Caco-2 (cell line): ENCODE measurements at regions not wholly inside any gene's neighbourhood (a gene's known extent, or its start where the extent isn't known, plus 50 kb on each side); places are given as distances from the start of the nearest gene placed in this dataset.
"Not testable (repeated sequence)": the region's sequence is repeated elsewhere in the genome, so short reads cannot be mapped to it uniquely, and the experiment has no call there.

Source experiments
- BruUV-seq: library from RNA; stranded (reverse); fragments of 400-500 nt; replicated peaks from 2 replicates; lab custom pipeline; 2021; lab: Mats Ljungman, UMichigan
- CTCF ChIA-PET: fragments of 300-600 bp; sonication (Branson Sonifier 250); formaldehyde crosslinking; loops from one replicate; lab custom pipeline; 2022; ENCODE audit warnings: antibody characterized with exemption; lab: Charles Lee
- POLR2A ChIA-PET: fragments of 300-600 bp; sonication (Branson Sonifier 250); formaldehyde crosslinking; loops from one replicate; lab custom pipeline; 2022; ENCODE audit warnings: antibody characterized with exemption; lab: Charles Lee
- DNase-seq, 2 experiments: peaks; one replicate each; pipeline versions ENCODE4 v3.0.0 to v3.0.0-alpha.2; 2020 to 2022
- H3K27me3 ChIP-seq: replicated peaks from 2 replicates; pipeline ENCODE4 v1.6.0; 2011; ENCODE audit warnings: low read length; ENCODE audit not compliant: control insufficient read depth, insufficient read depth
- H3K36me3 ChIP-seq: 2 replicates; pipeline ENCODE4 v1.5.1; 2011; ENCODE audit warnings: low read length; ENCODE audit not compliant: control insufficient read depth, insufficient read depth
- H3K4me1 ChIP-seq: fragments of 250-450 bp; sonication (Bioruptor Pico); 2 replicates; pipeline ENCODE4 v1.5.1; 2020; ENCODE audit warnings: mild to moderate bottlenecking
- H3K4me3 ChIP-seq: 2 replicates; pipeline ENCODE4 v1.5.1; 2011; ENCODE audit warnings: low read depth, mild to moderate bottlenecking, control low read depth, low read length
- H3K9me3 ChIP-seq: fragments of 250-450 bp; sonication (Bioruptor Pico); 2 replicates; pipeline ENCODE4 v1.5.1; 2020; ENCODE audit warnings: mild to moderate bottlenecking, moderate library complexity
- H3K27ac Mint-ChIP-seq: one replicate; pipeline ENCODE4 v1.8.0; 2022; ENCODE audit warnings: mixed read lengths; ENCODE audit not compliant: unreplicated experiment
- H3K27me3 Mint-ChIP-seq: one replicate; pipeline ENCODE4 v1.8.0; 2022; ENCODE audit warnings: mixed read lengths; ENCODE audit not compliant: insufficient read depth, unreplicated experiment
- H3K36me3 Mint-ChIP-seq: one replicate; pipeline ENCODE4 v1.8.0; 2022; ENCODE audit warnings: mild to moderate bottlenecking, mixed read lengths; ENCODE audit not compliant: insufficient read depth, unreplicated experiment
- H3K4me1 Mint-ChIP-seq: one replicate; pipeline ENCODE4 v1.8.0; 2022; ENCODE audit warnings: low read depth, mixed read lengths; ENCODE audit not compliant: unreplicated experiment
- H3K4me3 Mint-ChIP-seq: one replicate; pipeline ENCODE4 v1.8.0; 2022; ENCODE audit warnings: mild to moderate bottlenecking, moderate library complexity, mixed read lengths; ENCODE audit not compliant: unreplicated experiment
- H3K9me3 Mint-ChIP-seq: one replicate; pipeline ENCODE4 v1.8.0; 2022; ENCODE audit warnings: mixed read lengths; ENCODE audit not compliant: unreplicated experiment
- CTCF ChIP-seq, 2 experiments: fragments of 200-600 bp in 1 of 2; IDR thresholded peaks; 1 replicate in 1 of 2; 2 replicates in 1 of 2; pipeline versions ENCODE4 v1.5.1 to v1.8.0; 2011 to 2022; ENCODE audit warnings: antibody characterized with exemption in 1 of 2, control low read depth in 1 of 2, inconsistent platforms in 1 of 2, low read depth in 1 of 2, low read length in 1 of 2, mild to moderate bottlenecking in 1 of 2, moderate library complexity in 1 of 2; ENCODE audit not compliant: insufficient read depth in 1 of 2, severe bottlenecking in 1 of 2, unreplicated experiment in 1 of 2
- intact Hi-C: fragments of 100-400 bp; cut with micrococcal nuclease; formaldehyde crosslinking; loops from one replicate; pipeline ENCODE4 v1.10.0; 2022; ENCODE audit not compliant: unreplicated experiment

DNA sequence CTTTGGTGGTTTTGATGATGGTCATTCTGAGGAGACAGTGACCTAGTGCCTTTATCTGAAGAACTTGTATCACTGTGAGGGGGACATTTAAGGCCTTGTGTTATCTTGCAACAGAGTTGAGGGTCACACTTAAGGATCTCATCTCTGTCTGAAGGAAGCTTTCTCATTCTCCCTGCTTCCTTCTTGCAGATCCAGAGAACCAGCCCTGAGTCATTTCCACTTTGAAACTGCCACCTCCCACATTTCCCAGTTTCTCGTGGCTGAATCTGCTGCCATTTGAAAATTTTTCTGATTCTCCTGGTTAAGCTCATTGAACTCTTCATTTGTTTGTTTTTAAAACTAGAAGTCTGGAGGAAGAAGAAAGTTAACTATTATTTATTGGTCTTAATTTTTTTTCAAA is 190.2 kb upstream of the CDH11 start:
- no peaks in the 10 kb centered on the region for H3K9me3 ChIP-seq
- H3K4me3 ChIP-seq: no peak overlapping the region
- ChIA-PET CTCF (no interaction called here), POLR2A (no interaction called here)
- intact Hi-C loops: no loop called here
- H3K27me3 ChIP-seq: no peaks in the 10 kb centered on the region
- Mint-ChIP-seq H3K27ac (no peak overlapping the region), H3K27me3 (peaks cover 8% of the 10 kb centered on the region), H3K36me3 (no peaks in the 10 kb centered on the region), H3K4me1 (no peaks in the 10 kb centered on the region), H3K4me3 (no peak overlapping the region), H3K9me3 (no peaks in the 10 kb centered on the region)
- no peak for TF ChIP-seq CTCF (IDR thresholded peaks at IDR 0.05; ENCODE audit: insufficient read depth in 1 of 2, low read depth in 1 of 2, low read length in 1 of 2, severe bottlenecking in 1 of 2, unreplicated experiment in 1 of 2)
- no peaks in the 10 kb centered on the region for H3K4me1 ChIP-seq
- BruUV-seq: no TSS peak
- no peaks in the 10 kb centered on the region for H3K36me3 ChIP-seq
- DNase-seq: no peak

- H3K9me3 ChIP-seq, H3K4me3 Mint-ChIP-seq, BruUV-seq, H3K36me3 Mint-ChIP-seq, H3K4me1 ChIP-seq, CTCF ChIA-PET, H3K4me1 Mint-ChIP-seq, H3K36me3 ChIP-seq, H3K9me3 Mint-ChIP-seq, DNase-seq, H3K4me3 ChIP-seq, H3K27ac Mint-ChIP-seq, H3K27me3 ChIP-seq, POLR2A ChIA-PET, intact Hi-C loops: not testable (repeated sequence)
- H3K27me3 Mint-ChIP-seq: peaks cover 11% of the 10 kb centered on the region
Measured at GRCh38 chr16:65310491-65310890, 188.6 kb upstream of the CDH11 start.

DNA sequence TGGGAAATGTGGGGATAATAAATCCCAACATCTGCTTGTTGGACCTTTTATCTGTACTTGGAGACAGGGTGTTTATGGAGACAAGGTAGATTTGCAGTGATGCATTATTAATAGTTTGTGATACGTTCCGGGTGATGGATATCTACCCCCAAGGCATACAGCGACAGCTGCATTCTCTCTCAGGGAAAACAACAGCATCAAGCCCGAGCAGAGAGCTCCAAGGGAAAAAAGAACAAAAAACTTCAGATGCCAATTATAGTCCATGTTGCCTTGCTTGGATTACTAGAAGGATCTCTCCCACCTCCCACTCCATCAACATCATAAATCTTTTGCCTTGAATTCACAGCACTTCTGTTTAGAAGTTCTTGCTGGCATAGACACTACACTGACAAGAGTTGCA is 187.5 kb upstream of the CDH11 start:
- no peaks in the 10 kb centered on the region for H3K27me3 ChIP-seq
- no peaks in the 10 kb centered on the region for H3K4me1 Mint-ChIP-seq
- ChIA-PET CTCF (no interaction called here), POLR2A (no interaction called here)
- H3K36me3 ChIP-seq: no peaks in the 10 kb centered on the region
- no peaks in the 10 kb centered on the region for H3K4me1 ChIP-seq
- no peak overlapping the region for H3K4me3 ChIP-seq
- no peak for DNase-seq
- H3K36me3 Mint-ChIP-seq: no peaks in the 10 kb centered on the region
- intact Hi-C loops: no loop called here
- no peak for TF ChIP-seq CTCF (IDR thresholded peaks at IDR 0.05; ENCODE audit: insufficient read depth in 1 of 2, low read depth in 1 of 2, low read length in 1 of 2, severe bottlenecking in 1 of 2, unreplicated experiment in 1 of 2)
- no peak overlapping the region for H3K4me3 Mint-ChIP-seq
- no peaks in the 10 kb centered on the region for H3K9me3 Mint-ChIP-seq
- BruUV-seq: no TSS peak
- H3K27me3 Mint-ChIP-seq: peaks cover 11% of the 10 kb centered on the region
- no peaks in the 10 kb centered on the region for H3K9me3 ChIP-seq
- H3K27ac Mint-ChIP-seq: no peak overlapping the region

GRCh38 chr16:65308506-65308905 is 186.6 kb upstream of the CDH11 start:
- Histone ChIP-seq H3K4me1 (no peaks in the 10 kb centered on the region), H3K9me3 (no peaks in the 10 kb centered on the region), H3K36me3 (no peaks in the 10 kb centered on the region), H3K27me3 (no peaks in the 10 kb centered on the region), H3K4me3 (no peak overlapping the region)
- DNase-seq: no peak
- Mint-ChIP-seq H3K27me3 (peaks cover 11% of the 10 kb centered on the region), H3K4me1 (no peaks in the 10 kb centered on the region), H3K27ac (no peak overlapping the region), H3K4me3 (no peak overlapping the region), H3K36me3 (no peaks in the 10 kb centered on the region), H3K9me3 (no peaks in the 10 kb centered on the region)
- POLR2A ChIA-PET: no interaction called here
- intact Hi-C loops: no loop called here
- no peak for TF ChIP-seq CTCF (IDR thresholded peaks at IDR 0.05; ENCODE audit: insufficient read depth in 1 of 2, low read depth in 1 of 2, low read length in 1 of 2, severe bottlenecking in 1 of 2, unreplicated experiment in 1 of 2)
- CTCF ChIA-PET: no interaction called here
- no TSS peak for BruUV-seq
